ENCODE measurements at regions not wholly inside any gene's neighbourhood (a gene's known extent, or its start where the extent isn't known, plus 50 kb on each side); places are given as distances from the start of the nearest gene placed in this dataset.

GRCh38 chr4:158053801-158054200 lies 119.0 kb downstream of the GASK1B start:
- TF ChIP-seq CTCF (conservative IDR thresholded peaks at IDR 0.05) (no peak), EZH2 (IDR thresholded peaks at IDR 0.05; ENCODE audit: low read depth) (no peak)

All from PC-9 (cell line).